ENCODE measurements at regions not wholly inside any gene's neighbourhood (a gene's known extent, or its start where the extent isn't known, plus 50 kb on each side); places are given as distances from the start of the nearest gene placed in this dataset.

- DNase-seq (no peak), ATAC-seq (no peak)
- H3K4me1 Mint-ChIP-seq: no peaks in the 10 kb centered on the region
- no peak overlapping the region for H3K4me3 Mint-ChIP-seq
- H3K36me3 Mint-ChIP-seq: no peaks in the 10 kb centered on the region
- peaks cover 10 to 36% (median 17%) of the 10 kb centered on the region in 5 donors for H3K27me3 Mint-ChIP-seq
- POLR2A ChIA-PET: no interaction called here
- H3K9me3 Mint-ChIP-seq: peaks cover 0 to 5% (median 0%) of the 10 kb centered on the region in 9 donors
- H3K27ac Mint-ChIP-seq: no peak overlapping the region
Observed at GRCh38 chr2:31469648-31470047, 55.1 kb upstream of the XDH start.

GRCh38 chr2:31467426-31467825, 52.9 kb upstream of the XDH start:
- no peaks in the 10 kb centered on the region for H3K36me3 Mint-ChIP-seq

More at GRCh38 chr2:31467426-31467825, 52.9 kb upstream of the XDH start:
- no peaks in the 10 kb centered on the region for H3K4me1 Mint-ChIP-seq
- POLR2A ChIA-PET: no interaction called here
- peaks cover 0 to 5% (median 0%) of the 10 kb centered on the region in 9 donors for H3K9me3 Mint-ChIP-seq
- H3K27ac Mint-ChIP-seq: peak overlapping the region in 1 of 10 donors; percentile 56
- H3K27me3 Mint-ChIP-seq: peaks cover 3 to 16% (median 10%) of the 10 kb centered on the region in 5 donors
- no peak for ATAC-seq
- no peak for DNase-seq
- H3K4me3 Mint-ChIP-seq: no peak overlapping the region

Data from naive thymus-derived CD8-positive, alpha-beta T cell (primary cell).